ENCODE measurements at regions not wholly inside any gene's neighbourhood (a gene's known extent, or its start where the extent isn't known, plus 50 kb on each side); places are given as distances from the start of the nearest gene placed in this dataset.

GRCh38 chr10:10680496-10680895 lies 337.2 kb upstream of the CELF2 start:
- in situ Hi-C loops (cut with MboI; ENCODE audit: low pct_unique_long_range_greater_than_20kb, low sequenced_read_pairs, unreplicated experiment), result no loop called here
- TF ChIP-seq CTCF (IDR thresholded peaks at IDR 0.05; ENCODE audit: extremely low read depth, insufficient read depth, missing control alignments), result no peak
- no peak for DNase-seq (ENCODE audit: low spot score)

GRCh38 chr10:10684972-10685371 lies 332.7 kb upstream of the CELF2 start:
- in situ Hi-C loops (cut with MboI; ENCODE audit: low pct_unique_long_range_greater_than_20kb, low sequenced_read_pairs, unreplicated experiment), result no loop called here
- TF ChIP-seq CTCF (IDR thresholded peaks at IDR 0.05; ENCODE audit: extremely low read depth, insufficient read depth, missing control alignments), result no peak
- DNase-seq (ENCODE audit: low spot score), result no peak

- no peak for TF ChIP-seq CTCF (IDR thresholded peaks at IDR 0.05; ENCODE audit: extremely low read depth, insufficient read depth, missing control alignments)
- no peak for DNase-seq (ENCODE audit: low spot score)
- in situ Hi-C loops (cut with MboI; ENCODE audit: low pct_unique_long_range_greater_than_20kb, low sequenced_read_pairs, unreplicated experiment), result no loop called here
Observed at GRCh38 chr10:10685566-10685965, 332.1 kb upstream of the CELF2 start.

- DNase-seq (ENCODE audit: low spot score), result no peak
- in situ Hi-C loops (cut with MboI; ENCODE audit: low pct_unique_long_range_greater_than_20kb, low sequenced_read_pairs, unreplicated experiment), result no loop called here
- TF ChIP-seq CTCF (IDR thresholded peaks at IDR 0.05; ENCODE audit: extremely low read depth, insufficient read depth, missing control alignments), result no peak
Observed at GRCh38 chr10:10687751-10688150, 329.9 kb upstream of the CELF2 start.

- no peak for DNase-seq (ENCODE audit: low spot score)
- in situ Hi-C loops (cut with MboI; ENCODE audit: low pct_unique_long_range_greater_than_20kb, low sequenced_read_pairs, unreplicated experiment), result no loop called here
- no peak for TF ChIP-seq CTCF (IDR thresholded peaks at IDR 0.05; ENCODE audit: extremely low read depth, insufficient read depth, missing control alignments)
Observed at GRCh38 chr10:10699427-10699826, 318.2 kb upstream of the CELF2 start.

GRCh38 chr10:10701084-10701611 lies 316.5 kb upstream of the CELF2 start:
- no peak for TF ChIP-seq CTCF (IDR thresholded peaks at IDR 0.05; ENCODE audit: extremely low read depth, insufficient read depth, missing control alignments)
- DNase-seq (ENCODE audit: low spot score), result no peak
- in situ Hi-C loops (cut with MboI; ENCODE audit: low pct_unique_long_range_greater_than_20kb, low sequenced_read_pairs, unreplicated experiment), result no loop called here

GRCh38 chr10:10702211-10702610 lies 315.5 kb upstream of the CELF2 start:
- in situ Hi-C loops (cut with MboI; ENCODE audit: low pct_unique_long_range_greater_than_20kb, low sequenced_read_pairs, unreplicated experiment), result no loop called here
- DNase-seq (ENCODE audit: low spot score), result no peak
- no peak for TF ChIP-seq CTCF (IDR thresholded peaks at IDR 0.05; ENCODE audit: extremely low read depth, insufficient read depth, missing control alignments)

Data from GM13977 (cell line).